SK-N-SH (cell line): ENCODE measurements at regions not wholly inside any gene's neighbourhood (a gene's known extent, or its start where the extent isn't known, plus 50 kb on each side); places are given as distances from the start of the nearest gene placed in this dataset.

Experiments used
- CTCF ChIA-PET: fragments of 300-600, 350-600 bp; formaldehyde crosslinking; extraction: SDS; loops from one replicate; lab custom pipeline; 2021; lab: Yijun Ruan, JAX
- POLR2A ChIA-PET: fragments of 350-600 bp; sonication (Branson Sonifier 250); formaldehyde crosslinking; extraction: SDS; loops from one replicate; lab custom pipeline; 2020; ENCODE audit warnings: antibody characterized with exemption, inconsistent platforms; lab: Yijun Ruan, JAX
- DNase-seq: peaks from one replicate; pipeline ENCODE4 v3.0.0; 2012
- H2AFZ ChIP-seq: fragments of 200-600 bp; sonication (generic); 2 replicates; pipeline ENCODE4 v1.8.1; 2016; ENCODE audit warnings: antibody characterized with exemption, mild to moderate bottlenecking, low read depth
- H3F3A ChIP-seq: fragments of 200-600 bp; sonication (generic); replicated peaks from 2 replicates; pipeline ENCODE3; 2016; ENCODE audit warnings: antibody characterized with exemption, mild to moderate bottlenecking; ENCODE audit not compliant: insufficient read depth
- H3K27ac ChIP-seq, 2 experiments: fragments of 200-500 bp in 1 of 2; fragments of 200-600 bp in 1 of 2; sonication (Bioruptor generic) in 1 of 2; sonication (generic), shearing (Covaris generic) in 1 of 2; 2 replicates each; pipeline versions ENCODE4 v1.5.1 to v1.6.1; 2014 to 2016; ENCODE audit warnings: low read depth in 2 of 2, inconsistent platforms in 1 of 2, low read length in 1 of 2, mild to moderate bottlenecking in 1 of 2, mixed read lengths in 1 of 2
- H3K27me3 ChIP-seq: fragments of 200-600 bp; sonication (generic), shearing (Covaris generic); 2 replicates; pipeline ENCODE4 v1.6.1; 2016; ENCODE audit warnings: mixed run types; ENCODE audit not compliant: insufficient read depth
- H3K36me3 ChIP-seq, 2 experiments: fragments of 200-500 bp in 1 of 2; fragments of 200-600 bp in 1 of 2; sonication (Bioruptor generic) in 1 of 2; sonication (generic) in 1 of 2; replicated peaks in 1 of 2; 2 replicates each; pipeline versions ENCODE3 to v1.5.1; 2014 to 2016; ENCODE audit warnings: low read length in 1 of 2, mild to moderate bottlenecking in 1 of 2; ENCODE audit not compliant: insufficient read depth in 2 of 2, control insufficient read depth in 1 of 2
- H3K4me1 ChIP-seq, 2 experiments: fragments of 200-500 bp in 1 of 2; fragments of 200-600 bp in 1 of 2; sonication (Bioruptor generic) in 1 of 2; sonication (generic), shearing (Covaris generic) in 1 of 2; 2 replicates each; pipeline versions ENCODE4 v1.5.1 to v1.6.1; 2014 to 2016; ENCODE audit warnings: low read depth in 1 of 2, low read length in 1 of 2, mixed run types in 1 of 2; ENCODE audit not compliant: insufficient read depth in 2 of 2, control insufficient read depth in 1 of 2
- H3K4me2 ChIP-seq: fragments of 200-600 bp; sonication (generic), shearing (Covaris generic); 2 replicates; pipeline ENCODE4 v1.6.1; 2017; ENCODE audit warnings: mixed run types
- H3K4me3 ChIP-seq, 2 experiments: fragments of 200-500 bp in 1 of 2; fragments of 200-600 bp in 1 of 2; sonication (Bioruptor generic) in 1 of 2; sonication (generic), shearing (Covaris generic) in 1 of 2; 2 replicates each; pipeline versions ENCODE4 v1.5.1 to v1.8.1; 2014 to 2016; ENCODE audit warnings: low read depth in 2 of 2, inconsistent platforms in 1 of 2, low read length in 1 of 2, mild to moderate bottlenecking in 1 of 2, mixed read lengths in 1 of 2, moderate library complexity in 1 of 2
- H3K79me2 ChIP-seq: fragments of 200-600 bp; sonication (generic); 2 replicates; pipeline ENCODE4 v1.8.1; 2017; ENCODE audit warnings: mild to moderate bottlenecking; ENCODE audit not compliant: insufficient read depth
- H3K9ac ChIP-seq: fragments of 200-600 bp; sonication (generic); 2 replicates; pipeline ENCODE4 v1.6.1; 2017; ENCODE audit warnings: mixed run types
- H3K9me2 ChIP-seq: fragments of 200-600 bp; sonication (generic); 2 replicates; pipeline ENCODE4 v1.6.1; 2017; ENCODE audit warnings: mixed run types
- H3K9me3 ChIP-seq: fragments of 200-600 bp; sonication (generic); 2 replicates; pipeline ENCODE4 v1.6.1; 2017; ENCODE audit warnings: mixed run types, mild to moderate bottlenecking, moderate library complexity
- H4K20me1 ChIP-seq: fragments of 200-600 bp; sonication (generic); 2 replicates; pipeline ENCODE4 v1.6.1; 2017; ENCODE audit warnings: mild to moderate bottlenecking, mixed run types; ENCODE audit not compliant: insufficient read depth
- CHD2 ChIP-seq: fragments of 150-350 bp; IDR thresholded peaks from 2 replicates; pipeline ENCODE4 v1.6.1; 2018; ENCODE audit warnings: low read length; ENCODE audit not compliant: partially characterized antibody
- FOSL2 ChIP-seq: IDR thresholded peaks from 2 replicates; pipeline ENCODE4 v1.4.0; 2012; ENCODE audit warnings: low read depth, mild to moderate bottlenecking, moderate library complexity, borderline replicate concordance
- FOXJ3 ChIP-seq: sonication (generic); formaldehyde crosslinking; IDR thresholded peaks from 2 replicates; pipeline ENCODE4 v1.5.1; 2020; ENCODE audit warnings: mild to moderate bottlenecking, missing genetic modification reagents
- FOXM1 ChIP-seq: IDR thresholded peaks from 2 replicates; pipeline ENCODE4 v1.4.0; 2012; ENCODE audit warnings: low read depth, mild to moderate bottlenecking
- JUND ChIP-seq: IDR thresholded peaks from 2 replicates; pipeline ENCODE4 v1.4.0; 2012
- MEF2A ChIP-seq: IDR thresholded peaks from 2 replicates; pipeline ENCODE4 v1.4.0; 2012; ENCODE audit warnings: low read depth, borderline replicate concordance
- MXI1 ChIP-seq: IDR thresholded peaks from 2 replicates; pipeline ENCODE4 v1.6.1; 2012; ENCODE audit warnings: mild to moderate bottlenecking, low read depth, low read length, improper control_type of control experiment
- NFIC ChIP-seq: IDR thresholded peaks from 2 replicates; pipeline ENCODE4 v1.4.0; 2012; ENCODE audit warnings: borderline replicate concordance
- NRF1 ChIP-seq: IDR thresholded peaks from 2 replicates; pipeline ENCODE4 v1.6.1; 2012; ENCODE audit warnings: low read depth, mild to moderate bottlenecking, low read length
- POLR2AphosphoS5 ChIP-seq: IDR thresholded peaks from 2 replicates; pipeline ENCODE4 v1.6.1; 2012; ENCODE audit warnings: low read depth, low read length
- SIN3A ChIP-seq: IDR thresholded peaks from 2 replicates; pipeline ENCODE4 v1.6.1; 2012; ENCODE audit warnings: low read depth, mild to moderate bottlenecking, low read length, moderate library complexity, borderline replicate concordance
- TAF1 ChIP-seq: IDR thresholded peaks from 2 replicates; pipeline ENCODE4 v1.6.1; 2012; ENCODE audit warnings: low read depth, mild to moderate bottlenecking, low read length, moderate library complexity, borderline replicate concordance
- TEAD4 ChIP-seq: IDR thresholded peaks from 2 replicates; pipeline ENCODE4 v1.4.0; 2012; ENCODE audit warnings: mild to moderate bottlenecking, borderline replicate concordance; ENCODE audit not compliant: insufficient read depth
- WGBS: methylation state at CpG from one replicate; pipeline ENCODE4 v1.1.6; 2017; ENCODE audit warnings: low lambda C conversion rate; 5-methylcytosine and 5-hydroxymethylcytosine counted together
- TF ChIP-seq, protein P1 (sequence below): IDR thresholded peaks from 2 replicates; pipeline ENCODE4 v1.4.0; 2012; ENCODE audit warnings: low read depth, borderline replicate concordance
- TF ChIP-seq, protein P2 (sequence below): fragments of 150-350 bp; IDR thresholded peaks from 2 replicates; pipeline ENCODE4 v1.6.1; 2017; ENCODE audit warnings: antibody characterized with exemption, low read length, low read depth, borderline replicate concordance
- TF ChIP-seq, protein P3 (sequence below): fragments of 200-600 bp; sonication (generic); IDR thresholded peaks from 2 replicates; pipeline ENCODE4 v1.6.1; 2017; ENCODE audit warnings: antibody characterized with exemption, mild to moderate bottlenecking, moderate library complexity
- TF ChIP-seq, protein P4 (sequence below): IDR thresholded peaks from 2 replicates; pipeline ENCODE4 v1.6.1; 2012; ENCODE audit warnings: mild to moderate bottlenecking, low read depth, low read length, moderate library complexity
- TF ChIP-seq, protein P5 (sequence below): IDR thresholded peaks from 2 replicates; pipeline ENCODE4; 2012

DNA sequence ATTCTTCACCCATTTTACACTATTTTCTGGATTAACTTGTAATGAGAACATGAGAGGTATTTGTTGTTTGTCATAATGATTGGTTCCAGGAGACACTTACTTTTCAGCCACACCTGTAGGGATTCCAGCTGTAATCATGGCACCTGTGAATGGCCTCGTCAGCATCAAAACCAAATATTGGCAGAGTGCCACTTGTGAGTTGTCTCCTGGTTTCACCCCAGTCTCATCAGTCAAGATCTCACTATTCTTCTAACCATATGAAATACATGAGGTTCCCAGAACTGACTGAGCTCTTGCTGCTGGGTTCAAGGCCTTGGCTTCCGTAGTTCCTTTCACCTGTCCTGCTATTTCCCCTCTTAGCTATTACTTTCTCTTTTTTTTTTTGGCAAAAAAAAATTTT, 246.6 kb upstream of the ADGRL2 start:
- H2AFZ ChIP-seq, result no peak overlapping the region
- H3K9ac ChIP-seq, result no peak overlapping the region
- 90% methylated on average over 2 of the region's 2 CpGs for WGBS
- no peaks in the 10 kb centered on the region; a peak in 1 of 4 replicates for H3K4me1 ChIP-seq
- no peaks in the 10 kb centered on the region for H3F3A ChIP-seq
- H3K4me2 ChIP-seq, result no peak overlapping the region
- ChIA-PET POLR2A (no interaction called here), CTCF (interaction anchor here (0.5 to 0.6 kb wide), 2 partner anchors 52 to 319 kb away, joined by 3 read pairs; no protein-coding TSS in a partner anchor)
- no peak overlapping the region for H3K27ac ChIP-seq
- no peaks in the 10 kb centered on the region for H3K27me3 ChIP-seq
- DNase-seq, result no peak
- H3K4me3 ChIP-seq, result no peak overlapping the region
- no peaks in the 10 kb centered on the region for H3K9me2 ChIP-seq
- H4K20me1 ChIP-seq, result no peaks in the 10 kb centered on the region
- H3K9me3 ChIP-seq, result no peaks in the 10 kb centered on the region
- no peaks in the 10 kb centered on the region for H3K36me3 ChIP-seq
- H3K79me2 ChIP-seq, result no peaks in the 10 kb centered on the region
- TF ChIP-seq, protein P1, sequence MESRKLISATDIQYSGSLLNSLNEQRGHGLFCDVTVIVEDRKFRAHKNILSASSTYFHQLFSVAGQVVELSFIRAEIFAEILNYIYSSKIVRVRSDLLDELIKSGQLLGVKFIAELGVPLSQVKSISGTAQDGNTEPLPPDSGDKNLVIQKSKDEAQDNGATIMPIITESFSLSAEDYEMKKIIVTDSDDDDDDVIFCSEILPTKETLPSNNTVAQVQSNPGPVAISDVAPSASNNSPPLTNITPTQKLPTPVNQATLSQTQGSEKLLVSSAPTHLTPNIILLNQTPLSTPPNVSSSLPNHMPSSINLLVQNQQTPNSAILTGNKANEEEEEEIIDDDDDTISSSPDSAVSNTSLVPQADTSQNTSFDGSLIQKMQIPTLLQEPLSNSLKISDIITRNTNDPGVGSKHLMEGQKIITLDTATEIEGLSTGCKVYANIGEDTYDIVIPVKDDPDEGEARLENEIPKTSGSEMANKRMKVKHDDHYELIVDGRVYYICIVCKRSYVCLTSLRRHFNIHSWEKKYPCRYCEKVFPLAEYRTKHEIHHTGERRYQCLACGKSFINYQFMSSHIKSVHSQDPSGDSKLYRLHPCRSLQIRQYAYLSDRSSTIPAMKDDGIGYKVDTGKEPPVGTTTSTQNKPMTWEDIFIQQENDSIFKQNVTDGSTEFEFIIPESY, result no peak
- TF ChIP-seq POLR2AphosphoS5, result no peak
- no peak for TF ChIP-seq TEAD4
- no peak for TF ChIP-seq NRF1
- TF ChIP-seq SIN3A, result no peak
- TF ChIP-seq CHD2, result no peak
- no peak for TF ChIP-seq JUND
- TF ChIP-seq MXI1, result no peak
- no peak for TF ChIP-seq NFIC
- no peak for TF ChIP-seq MEF2A
- no peak for TF ChIP-seq FOXM1
- TF ChIP-seq, protein P2, sequence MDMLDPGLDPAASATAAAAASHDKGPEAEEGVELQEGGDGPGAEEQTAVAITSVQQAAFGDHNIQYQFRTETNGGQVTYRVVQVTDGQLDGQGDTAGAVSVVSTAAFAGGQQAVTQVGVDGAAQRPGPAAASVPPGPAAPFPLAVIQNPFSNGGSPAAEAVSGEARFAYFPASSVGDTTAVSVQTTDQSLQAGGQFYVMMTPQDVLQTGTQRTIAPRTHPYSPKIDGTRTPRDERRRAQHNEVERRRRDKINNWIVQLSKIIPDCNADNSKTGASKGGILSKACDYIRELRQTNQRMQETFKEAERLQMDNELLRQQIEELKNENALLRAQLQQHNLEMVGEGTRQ, result no peak
- no peak for TF ChIP-seq FOXJ3 (CRISPR knock-in tag)
- TF ChIP-seq, protein P3, sequence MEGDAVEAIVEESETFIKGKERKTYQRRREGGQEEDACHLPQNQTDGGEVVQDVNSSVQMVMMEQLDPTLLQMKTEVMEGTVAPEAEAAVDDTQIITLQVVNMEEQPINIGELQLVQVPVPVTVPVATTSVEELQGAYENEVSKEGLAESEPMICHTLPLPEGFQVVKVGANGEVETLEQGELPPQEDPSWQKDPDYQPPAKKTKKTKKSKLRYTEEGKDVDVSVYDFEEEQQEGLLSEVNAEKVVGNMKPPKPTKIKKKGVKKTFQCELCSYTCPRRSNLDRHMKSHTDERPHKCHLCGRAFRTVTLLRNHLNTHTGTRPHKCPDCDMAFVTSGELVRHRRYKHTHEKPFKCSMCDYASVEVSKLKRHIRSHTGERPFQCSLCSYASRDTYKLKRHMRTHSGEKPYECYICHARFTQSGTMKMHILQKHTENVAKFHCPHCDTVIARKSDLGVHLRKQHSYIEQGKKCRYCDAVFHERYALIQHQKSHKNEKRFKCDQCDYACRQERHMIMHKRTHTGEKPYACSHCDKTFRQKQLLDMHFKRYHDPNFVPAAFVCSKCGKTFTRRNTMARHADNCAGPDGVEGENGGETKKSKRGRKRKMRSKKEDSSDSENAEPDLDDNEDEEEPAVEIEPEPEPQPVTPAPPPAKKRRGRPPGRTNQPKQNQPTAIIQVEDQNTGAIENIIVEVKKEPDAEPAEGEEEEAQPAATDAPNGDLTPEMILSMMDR, result no peak

DNA sequence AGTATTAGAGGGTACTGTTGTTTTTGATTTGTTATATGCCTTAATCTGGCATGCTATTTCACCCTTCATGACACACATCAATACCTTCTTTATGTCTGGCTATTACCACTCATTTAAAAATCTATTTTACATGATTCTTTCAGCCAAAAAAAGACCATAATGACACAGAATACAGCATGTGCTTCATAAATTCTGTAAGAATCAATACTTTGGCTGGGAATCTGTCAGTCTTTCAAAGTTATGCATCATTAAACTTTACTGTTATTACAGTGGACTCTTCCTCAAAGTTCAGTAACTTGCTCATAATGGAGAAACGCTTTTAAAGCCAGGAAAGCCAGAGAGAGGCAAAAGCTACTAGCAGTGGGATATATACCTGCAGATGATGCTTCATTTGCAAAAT, 247.2 kb upstream of the ADGRL2 start:
- DNase-seq, result no peak
- Histone ChIP-seq H3K9me2 (no peaks in the 10 kb centered on the region), H3K4me1 (no peaks in the 10 kb centered on the region; a peak in 1 of 4 replicates), H3K27ac (no peak overlapping the region), H3F3A (no peaks in the 10 kb centered on the region), H3K27me3 (no peaks in the 10 kb centered on the region), H4K20me1 (no peaks in the 10 kb centered on the region), H3K36me3 (no peaks in the 10 kb centered on the region), H2AFZ (no peak overlapping the region), H3K79me2 (no peaks in the 10 kb centered on the region), H3K9me3 (no peaks in the 10 kb centered on the region), H3K9ac (no peak overlapping the region), H3K4me3 (no peak overlapping the region), H3K4me2 (no peak overlapping the region)
- CTCF ChIA-PET, result no interaction called here
- WGBS, result 81% methylated on average over 1 of the region's 1 CpG
- POLR2A ChIA-PET, result no interaction called here
- no peak for TF ChIP-seq FOXM1
- no peak for TF ChIP-seq FOSL2
- TF ChIP-seq, protein P4, sequence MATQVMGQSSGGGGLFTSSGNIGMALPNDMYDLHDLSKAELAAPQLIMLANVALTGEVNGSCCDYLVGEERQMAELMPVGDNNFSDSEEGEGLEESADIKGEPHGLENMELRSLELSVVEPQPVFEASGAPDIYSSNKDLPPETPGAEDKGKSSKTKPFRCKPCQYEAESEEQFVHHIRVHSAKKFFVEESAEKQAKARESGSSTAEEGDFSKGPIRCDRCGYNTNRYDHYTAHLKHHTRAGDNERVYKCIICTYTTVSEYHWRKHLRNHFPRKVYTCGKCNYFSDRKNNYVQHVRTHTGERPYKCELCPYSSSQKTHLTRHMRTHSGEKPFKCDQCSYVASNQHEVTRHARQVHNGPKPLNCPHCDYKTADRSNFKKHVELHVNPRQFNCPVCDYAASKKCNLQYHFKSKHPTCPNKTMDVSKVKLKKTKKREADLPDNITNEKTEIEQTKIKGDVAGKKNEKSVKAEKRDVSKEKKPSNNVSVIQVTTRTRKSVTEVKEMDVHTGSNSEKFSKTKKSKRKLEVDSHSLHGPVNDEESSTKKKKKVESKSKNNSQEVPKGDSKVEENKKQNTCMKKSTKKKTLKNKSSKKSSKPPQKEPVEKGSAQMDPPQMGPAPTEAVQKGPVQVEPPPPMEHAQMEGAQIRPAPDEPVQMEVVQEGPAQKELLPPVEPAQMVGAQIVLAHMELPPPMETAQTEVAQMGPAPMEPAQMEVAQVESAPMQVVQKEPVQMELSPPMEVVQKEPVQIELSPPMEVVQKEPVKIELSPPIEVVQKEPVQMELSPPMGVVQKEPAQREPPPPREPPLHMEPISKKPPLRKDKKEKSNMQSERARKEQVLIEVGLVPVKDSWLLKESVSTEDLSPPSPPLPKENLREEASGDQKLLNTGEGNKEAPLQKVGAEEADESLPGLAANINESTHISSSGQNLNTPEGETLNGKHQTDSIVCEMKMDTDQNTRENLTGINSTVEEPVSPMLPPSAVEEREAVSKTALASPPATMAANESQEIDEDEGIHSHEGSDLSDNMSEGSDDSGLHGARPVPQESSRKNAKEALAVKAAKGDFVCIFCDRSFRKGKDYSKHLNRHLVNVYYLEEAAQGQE, result no peak
- no peak for TF ChIP-seq TAF1
- TF ChIP-seq, protein P5, sequence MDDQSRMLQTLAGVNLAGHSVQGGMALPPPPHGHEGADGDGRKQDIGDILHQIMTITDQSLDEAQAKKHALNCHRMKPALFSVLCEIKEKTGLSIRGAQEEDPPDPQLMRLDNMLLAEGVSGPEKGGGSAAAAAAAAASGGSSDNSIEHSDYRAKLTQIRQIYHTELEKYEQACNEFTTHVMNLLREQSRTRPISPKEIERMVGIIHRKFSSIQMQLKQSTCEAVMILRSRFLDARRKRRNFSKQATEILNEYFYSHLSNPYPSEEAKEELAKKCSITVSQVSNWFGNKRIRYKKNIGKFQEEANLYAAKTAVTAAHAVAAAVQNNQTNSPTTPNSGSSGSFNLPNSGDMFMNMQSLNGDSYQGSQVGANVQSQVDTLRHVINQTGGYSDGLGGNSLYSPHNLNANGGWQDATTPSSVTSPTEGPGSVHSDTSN, result no peak
- TF ChIP-seq, protein P2, result no peak
